Osteoblast (primary cell): ENCODE measurements at regions not wholly inside any gene's neighbourhood (a gene's known extent, or its start where the extent isn't known, plus 50 kb on each side); places are given as distances from the start of the nearest gene placed in this dataset.

Source experiments
- DNase-seq: peaks from one replicate; pipeline ENCODE4 v3.0.0; 2011; ENCODE audit warnings: low spot score, mixed read lengths; ENCODE audit not compliant: insufficient read length; ENCODE audit errors: missing footprints
- H2AFZ ChIP-seq: 2 replicates; pipeline ENCODE4 v1.6.0; 2011; ENCODE audit warnings: mild to moderate bottlenecking, low read length
- H3K27ac ChIP-seq: 2 replicates; pipeline ENCODE4 v1.5.1; 2011; ENCODE audit warnings: mild to moderate bottlenecking, low read depth, low read length, moderate library complexity
- H3K27me3 ChIP-seq: 2 replicates; pipeline ENCODE4 v1.6.0; 2012; ENCODE audit warnings: mild to moderate bottlenecking, control low read depth, inconsistent platforms, low read length, moderate library complexity; ENCODE audit not compliant: insufficient read depth
- H3K36me3 ChIP-seq: 2 replicates; pipeline ENCODE4 v1.5.1; 2011; ENCODE audit warnings: mild to moderate bottlenecking, low read length, control low read depth, moderate library complexity; ENCODE audit not compliant: insufficient read depth
- H3K4me1 ChIP-seq: 2 replicates; pipeline ENCODE4 v1.5.1; 2011; ENCODE audit warnings: mild to moderate bottlenecking, low read length, control low read depth, moderate library complexity; ENCODE audit not compliant: insufficient read depth
- H3K4me2 ChIP-seq: 2 replicates; pipeline ENCODE4 v1.6.0; 2011; ENCODE audit warnings: mild to moderate bottlenecking, low read length; ENCODE audit not compliant: insufficient read depth
- H3K4me3 ChIP-seq: fragments of 200-600 bp; sonication (generic); 3 replicates; pipeline ENCODE4 v1.5.1; 2012; ENCODE audit warnings: mild to moderate bottlenecking, low read length, inconsistent platforms; ENCODE audit not compliant: insufficient read depth
- H3K79me2 ChIP-seq: 2 replicates; pipeline ENCODE4 v1.6.0; 2012; ENCODE audit warnings: mild to moderate bottlenecking, low read length, control low read depth, inconsistent platforms; ENCODE audit not compliant: insufficient read depth
- H3K9me3 ChIP-seq: 2 replicates; pipeline ENCODE4 v1.5.1; 2011; ENCODE audit warnings: low read depth, low read length, control low read depth
- H4K20me1 ChIP-seq: 2 replicates; pipeline ENCODE4 v1.6.0; 2012; ENCODE audit warnings: mild to moderate bottlenecking, low read length, control low read depth; ENCODE audit not compliant: insufficient read depth
- CTCF ChIP-seq: IDR thresholded peaks from 2 replicates; pipeline ENCODE4 v1.5.1; 2011; ENCODE audit warnings: mild to moderate bottlenecking, low read depth, low read length, moderate library complexity; ENCODE audit errors: extremely low read depth

- H3K9me3 ChIP-seq: peaks cover 2% of the 10 kb centered on the region
- no peaks in the 10 kb centered on the region for H4K20me1 ChIP-seq
- no peaks in the 10 kb centered on the region for H3K4me1 ChIP-seq
- H3K79me2 ChIP-seq: no peaks in the 10 kb centered on the region
- H3K27me3 ChIP-seq: no peaks in the 10 kb centered on the region
- no peak for DNase-seq
- no peak overlapping the region for H3K4me3 ChIP-seq
- no peak overlapping the region for H3K27ac ChIP-seq
- no peak overlapping the region for H2AFZ ChIP-seq
- no peak for TF ChIP-seq CTCF
- H3K36me3 ChIP-seq: no peaks in the 10 kb centered on the region
- no peak overlapping the region for H3K4me2 ChIP-seq
Measured at GRCh38 chr22:48923996-48924395, 903.7 kb downstream of the BRD1 start.

DNA sequence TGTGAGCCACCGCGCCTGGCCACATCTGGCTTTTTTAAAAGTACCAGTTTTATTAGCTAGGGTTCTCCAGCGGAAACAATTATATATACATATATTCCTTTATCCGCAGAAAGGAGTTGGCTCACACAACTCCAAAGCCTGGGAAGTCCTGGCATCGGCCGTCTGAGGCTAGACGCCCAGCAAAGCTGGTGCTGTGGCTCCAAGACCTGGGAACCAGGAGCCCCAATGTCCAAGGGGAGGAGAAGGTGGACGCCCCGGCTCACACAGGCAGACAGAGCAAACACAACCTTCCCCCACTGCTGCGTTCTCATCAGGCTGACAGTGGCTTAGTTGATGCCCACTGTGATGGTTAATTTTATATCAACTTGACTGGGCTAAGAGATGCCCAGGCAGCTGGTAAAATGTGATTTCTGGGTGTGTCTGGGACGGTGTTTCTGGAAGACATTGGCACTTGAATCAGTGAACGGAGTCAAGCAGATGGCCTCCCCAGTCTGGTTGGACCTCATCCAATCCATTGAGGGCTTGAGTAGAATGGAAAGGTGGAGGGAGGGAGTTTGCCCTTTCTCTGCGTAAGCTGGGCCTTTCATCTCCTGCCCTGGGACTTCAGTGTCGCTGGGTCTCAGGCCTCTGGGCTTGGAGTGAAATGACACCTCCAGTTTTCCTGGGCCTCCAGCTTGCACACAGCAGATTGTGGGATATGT is 904.4 kb downstream of the BRD1 start:
- Histone ChIP-seq H3K79me2 (no peaks in the 10 kb centered on the region), H3K27ac (no peak overlapping the region), H3K4me1 (no peaks in the 10 kb centered on the region), H3K36me3 (no peaks in the 10 kb centered on the region), H3K4me2 (no peak overlapping the region), H3K27me3 (no peaks in the 10 kb centered on the region), H4K20me1 (no peaks in the 10 kb centered on the region), H2AFZ (no peak overlapping the region), H3K4me3 (no peak overlapping the region), H3K9me3 (peaks cover 2% of the 10 kb centered on the region)
- TF ChIP-seq CTCF: no peak
- no peak for DNase-seq

DNA sequence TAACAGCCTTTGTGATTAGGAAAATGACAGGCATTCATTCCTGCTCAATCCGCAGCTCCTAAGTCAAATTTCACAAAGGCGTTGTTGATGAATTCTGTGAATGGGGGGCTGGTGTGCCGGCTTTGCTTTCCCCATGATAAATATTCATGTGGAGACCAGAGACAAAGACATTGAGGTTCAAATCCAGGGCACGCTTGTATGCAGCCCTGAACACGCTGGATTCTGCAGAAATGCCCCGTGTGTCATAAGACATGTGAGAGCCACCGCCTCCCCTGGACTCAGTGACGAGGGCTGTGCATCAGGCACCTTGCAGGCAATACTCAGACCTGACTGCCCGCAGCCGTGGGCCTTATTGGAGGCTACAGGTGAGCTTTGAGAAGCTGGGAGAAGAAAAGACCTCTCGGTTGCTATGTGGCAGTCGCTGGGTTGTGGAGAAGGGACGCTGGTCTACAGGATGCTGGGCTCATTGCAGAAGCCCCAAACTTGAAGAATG is 906.2 kb downstream of the BRD1 start:
- H3K4me1 ChIP-seq: no peaks in the 10 kb centered on the region
- no peak overlapping the region for H2AFZ ChIP-seq
- H3K27ac ChIP-seq: no peak overlapping the region
- no peak overlapping the region for H3K4me2 ChIP-seq
- H3K36me3 ChIP-seq: no peaks in the 10 kb centered on the region
- DNase-seq: peak; percentile 31
- no peaks in the 10 kb centered on the region for H4K20me1 ChIP-seq
- no peaks in the 10 kb centered on the region for H3K79me2 ChIP-seq
- peaks cover 6% of the 10 kb centered on the region for H3K9me3 ChIP-seq
- H3K4me3 ChIP-seq: no peak overlapping the region
- no peak for TF ChIP-seq CTCF
- H3K27me3 ChIP-seq: no peaks in the 10 kb centered on the region

DNA sequence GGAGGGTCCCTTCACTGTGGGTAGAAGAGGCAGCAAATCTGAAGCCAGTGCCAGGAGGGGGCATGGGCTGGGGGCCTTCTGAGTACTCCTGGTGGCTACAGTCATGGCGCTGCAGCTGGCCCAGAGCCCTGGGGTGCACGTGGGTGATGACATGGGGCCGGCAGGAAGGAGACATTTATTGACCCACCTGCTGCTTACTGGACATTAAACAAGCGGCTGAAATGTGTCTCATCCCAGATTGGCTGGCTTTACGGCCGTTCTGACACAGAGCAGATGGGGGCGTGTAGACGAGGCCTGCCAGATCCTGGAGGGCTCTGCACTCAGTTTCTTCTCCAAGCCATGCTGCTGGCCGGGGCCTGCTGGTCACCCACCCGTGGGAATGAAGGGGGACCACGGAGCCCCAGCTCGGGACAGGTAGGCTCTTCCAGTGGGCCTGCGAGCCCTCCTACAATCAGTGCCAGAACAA is 906.9 kb downstream of the BRD1 start:
- peak; percentile 57 for DNase-seq
- Histone ChIP-seq H3K4me1 (no peaks in the 10 kb centered on the region), H3K27me3 (no peaks in the 10 kb centered on the region), H3K36me3 (no peaks in the 10 kb centered on the region), H4K20me1 (no peaks in the 10 kb centered on the region), H2AFZ (no peak overlapping the region), H3K79me2 (no peaks in the 10 kb centered on the region), H3K4me2 (no peak overlapping the region), H3K27ac (no peak overlapping the region), H3K9me3 (peaks cover 9% of the 10 kb centered on the region), H3K4me3 (no peak overlapping the region)
- no peak for TF ChIP-seq CTCF
